K562 (cell line): ENCODE measurements at regions not wholly inside any gene's neighbourhood (a gene's known extent, or its start where the extent isn't known, plus 50 kb on each side); places are given as distances from the start of the nearest gene placed in this dataset.

Source experiments
- ATAC-seq: fragments of 200-7000 bp; cut with Tn5 transposase; 3 replicates; pipeline ENCODE4 v1.9.1; 2020; ENCODE audit warnings: moderate library complexity
- BruUV-seq: library from RNA; stranded (reverse); fragments of 400-500 nt; replicated peaks from 2 replicates; lab custom pipeline; 2021; lab: Mats Ljungman, UMichigan
- CTCF ChIA-PET: fragments of 300-600 bp; formaldehyde crosslinking; extraction: SDS; loops from one replicate; lab custom pipeline; 2021; ENCODE audit warnings: low intra/inter-chr PET ratio; lab: Yijun Ruan, JAX
- POLR2A ChIA-PET: fragments of 300-600, 350-650 bp; sonication (Branson Sonifier 250); formaldehyde crosslinking; extraction: SDS; loops from one replicate; lab custom pipeline; 2021; ENCODE audit warnings: antibody characterized with exemption, inconsistent platforms; lab: Yijun Ruan, JAX
- DNase-seq, 4 experiments: peaks; one replicate each; pipeline versions ENCODE4 v3.0.0 to v3.0.0-alpha.2; 2011 to 2018; ENCODE audit warnings: low spot score in 3 of 4, mixed read lengths in 3 of 4; ENCODE audit errors: extremely low read depth in 1 of 4
- FAIRE-seq: peaks from 2 replicates; lab custom pipeline; 2011; peaks lifted over from hg19 to GRCh38; lab: Jason Lieb, UNC
- H2AFZ ChIP-seq: 2 replicates; pipeline ENCODE4 v1.6.0; 2011; ENCODE audit warnings: low read depth, low read length, control low read depth, inconsistent platforms
- H3K27ac ChIP-seq: fragments of 200-600 bp; 3 replicates; pipeline ENCODE4 v1.8.0; 2011; ENCODE audit warnings: low read depth, mild to moderate bottlenecking, control low read depth, inconsistent platforms, low read length, moderate library complexity, mixed read lengths; ENCODE audit errors: extremely low read depth
- H3K27me3 ChIP-seq, 2 experiments: fragments of 300-600 bp in 1 of 2; 2 replicates in 1 of 2; 3 replicates in 1 of 2; pipeline versions ENCODE4 v1.6.0 to v1.8.0; 2011; ENCODE audit warnings: inconsistent platforms in 2 of 2, low read length in 2 of 2, mild to moderate bottlenecking in 1 of 2, mixed read lengths in 1 of 2, moderate library complexity in 1 of 2; ENCODE audit not compliant: control insufficient read depth in 2 of 2, insufficient read depth in 2 of 2
- H3K36me3 ChIP-seq: fragments of 300-600 bp; 3 replicates; pipeline ENCODE4 v1.8.0; 2011; ENCODE audit warnings: mild to moderate bottlenecking, low read length, inconsistent platforms; ENCODE audit not compliant: control insufficient read depth, insufficient read depth
- H3K4me1 ChIP-seq, 2 experiments: fragments of 200-600 bp in 1 of 2; replicated peaks in 1 of 2; 2 replicates in 1 of 2; 3 replicates in 1 of 2; pipeline versions ENCODE4 v1.5.1 to v1.8.0; 2011; ENCODE audit warnings: inconsistent platforms in 2 of 2, low read length in 2 of 2, mild to moderate bottlenecking in 1 of 2, mixed read lengths in 1 of 2, moderate library complexity in 1 of 2; ENCODE audit not compliant: control insufficient read depth in 2 of 2, insufficient read depth in 2 of 2
- H3K4me2 ChIP-seq: 2 replicates; pipeline ENCODE4 v1.6.1; 2011; ENCODE audit warnings: low read length, control low read depth, inconsistent platforms, mixed read lengths; ENCODE audit not compliant: insufficient read depth
- H3K4me3 ChIP-seq: fragments of 200-600 bp; sonication (generic), shearing (Covaris generic); 2 replicates; pipeline ENCODE4 v1.5.1; 2016; ENCODE audit warnings: control low read depth, inconsistent platforms
- H3K79me2 ChIP-seq: fragments of 200-600 bp; 3 replicates; pipeline ENCODE4 v1.8.0; 2011; ENCODE audit warnings: low read length, inconsistent platforms; ENCODE audit not compliant: control insufficient read depth, insufficient read depth
- H3K9ac ChIP-seq, 2 experiments: 2 replicates each; pipeline versions ENCODE4 v1.6.0 to v1.6.1; 2011; ENCODE audit warnings: low read depth in 2 of 2, low read length in 2 of 2, control low read depth in 1 of 2, inconsistent platforms in 1 of 2, mild to moderate bottlenecking in 1 of 2, mixed read lengths in 1 of 2; ENCODE audit not compliant: insufficient read depth in 1 of 2
- H3K9me1 ChIP-seq: one replicate; pipeline ENCODE4 v1.6.0; 2011; ENCODE audit warnings: inconsistent platforms, mild to moderate bottlenecking, low read length, moderate library complexity; ENCODE audit not compliant: control insufficient read depth, insufficient read depth
- H3K9me3 ChIP-seq: replicated peaks from 2 replicates; pipeline ENCODE4 v1.5.1; 2011; ENCODE audit warnings: low read depth, low read length, inconsistent platforms; ENCODE audit not compliant: control insufficient read depth, insufficient read depth
- H4K20me1 ChIP-seq: replicated peaks from 2 replicates; pipeline ENCODE4 v1.6.1; 2011; ENCODE audit warnings: low read length, inconsistent platforms, mixed read lengths; ENCODE audit not compliant: control insufficient read depth, insufficient read depth
- CREBBP ChIP-seq: IDR thresholded peaks from one replicate; pipeline ENCODE4 v1.6.1; 2012; ENCODE audit warnings: low read depth, mild to moderate bottlenecking, control low read depth, inconsistent platforms, low read length
- ESRRA ChIP-seq: fragments of 450-650 bp; IDR thresholded peaks from 2 replicates; pipeline ENCODE4 v1.6.1; 2014; ENCODE audit warnings: low read depth, mild to moderate bottlenecking, moderate library complexity, borderline replicate concordance
- HDAC8 ChIP-seq: fragments of 450-650 bp; IDR thresholded peaks from 2 replicates; pipeline ENCODE4 v1.6.1; 2016; ENCODE audit warnings: mild to moderate bottlenecking, missing genetic modification characterization, moderate library complexity, missing compliant biosample characterization
- HES1 ChIP-seq: fragments of 450-650 bp; IDR thresholded peaks from 2 replicates; pipeline ENCODE4 v1.6.1; 2016; ENCODE audit warnings: low read depth, mild to moderate bottlenecking, moderate library complexity
- ID3 ChIP-seq, 2 experiments: fragments of 250-450 bp in 1 of 2; fragments of 450-650 bp in 1 of 2; sonication (Bioruptor Pico) in 1 of 2; IDR thresholded peaks; 2 replicates each; pipeline versions ENCODE4 v1.6.1 to v1.8.0; 2016 to 2021; ENCODE audit warnings: mild to moderate bottlenecking in 2 of 2, moderate library complexity in 2 of 2, missing compliant biosample characterization in 1 of 2, missing genetic modification characterization in 1 of 2
- NR2F6 ChIP-seq: fragments of 450-650 bp; formaldehyde crosslinking; IDR thresholded peaks from 2 replicates; pipeline ENCODE4 v1.4.0; 2020; ENCODE audit warnings: mild to moderate bottlenecking
- RAD21 ChIP-seq, 2 experiments: fragments of 250-450 bp in 1 of 2; fragments of 450-650 bp in 1 of 2; sonication (Bioruptor Pico) in 1 of 2; formaldehyde crosslinking in 1 of 2; IDR thresholded peaks in 1 of 2; conservative IDR thresholded peaks in 1 of 2; 2 replicates each; pipeline versions ENCODE4 v1.4.0 to v1.8.0; 2020 to 2022; ENCODE audit warnings: mild to moderate bottlenecking in 2 of 2, moderate library complexity in 1 of 2
- RB1 ChIP-seq: fragments of 450-650 bp; IDR thresholded peaks from 2 replicates; pipeline ENCODE4 v1.6.1; 2017; ENCODE audit warnings: low read depth, mild to moderate bottlenecking
- SPI1 ChIP-seq: IDR thresholded peaks from 2 replicates; pipeline ENCODE4 v1.6.1; 2011; ENCODE audit warnings: low read depth, low read length, control low read depth, borderline replicate concordance
- ZBTB9 ChIP-seq: fragments of 450-650 bp; formaldehyde crosslinking; IDR thresholded peaks from 2 replicates; pipeline ENCODE4 v1.4.0; 2020; ENCODE audit warnings: mild to moderate bottlenecking, moderate library complexity
- ZNF12 ChIP-seq: sonication (generic); formaldehyde crosslinking; IDR thresholded peaks from 2 replicates; pipeline ENCODE4 v1.4.0; 2020; ENCODE audit warnings: mild to moderate bottlenecking, missing genetic modification reagents
- WGBS: fragments of 100-300 bp; shearing (Covaris generic); methylation state at CpG from one replicate; pipeline ENCODE4 v1.1.6; 2016; ENCODE audit warnings: low coverage, mixed read lengths; ENCODE audit not compliant: insufficient coverage; ENCODE audit errors: missing lambda C conversion rate; 5-methylcytosine and 5-hydroxymethylcytosine counted together
- in situ Hi-C: fragments of 300-500 bp; cut with MboI; formaldehyde crosslinking; loops from 4 replicates; pipeline ENCODE4 v1.15.0; 2018; ENCODE audit warnings: inconsistent platforms, mixed read lengths
- intact Hi-C: fragments of 100-400 bp; cut with micrococcal nuclease; formaldehyde crosslinking; loops from 2 replicates; pipeline ENCODE4 v1.14.2; 2022

- Histone ChIP-seq H4K20me1 (no peaks in the 10 kb centered on the region), H3K4me3 (no peak overlapping the region), H3K4me1 (peaks cover 0 to 14% of the 10 kb centered on the region in 2 experiments; a peak in 1 of 5 replicates), H3K27ac (no peak overlapping the region), H3K36me3 (no peaks in the 10 kb centered on the region), H3K9me1 (no peaks in the 10 kb centered on the region), H3K27me3 (no peaks in the 10 kb centered on the region), H3K9me3 (0 out of 2 replicates have a peak, but pooled peaks cover 2% of the 10 kb centered on the region), H3K4me2 (no peak overlapping the region), H3K9ac (no peak overlapping the region), H3K79me2 (no peaks in the 10 kb centered on the region), H2AFZ (peak overlapping the region; percentile 20)
- TF ChIP-seq ZBTB9 (no peak), SPI1 (no peak)
- in situ Hi-C loops (no loop called here), intact Hi-C loops (no loop called here)
- ChIA-PET CTCF (no interaction called here), POLR2A (no interaction called here)
- ATAC-seq (no peak), FAIRE-seq (no peak), DNase-seq (no peak)
- BruUV-seq, result no TSS peak
- WGBS, result 13% methylated on average over 4 of the region's 4 CpGs
Measured at GRCh38 chr7:136492366-136492765, 376.1 kb upstream of the CHRM2 start.

GRCh38 chr7:136489808-136490207 is 378.6 kb upstream of the CHRM2 start:
- FAIRE-seq (peak; percentile 83), DNase-seq (peak in 3 of 4 experiments; percentile 25 to 84 (median 67)), ATAC-seq (peak; percentile 92)
- CTCF ChIA-PET, result no interaction called here
- no peaks in the 10 kb centered on the region for H3K27me3 ChIP-seq
- H3K9ac ChIP-seq, result peak overlapping the region in 1 of 2 experiments; percentile 5; a peak in 1 of 4 replicates
- H3K27ac ChIP-seq, result peak overlapping the region; percentile 54
- H3K4me2 ChIP-seq, result peak overlapping the region; percentile 8
- H4K20me1 ChIP-seq, result no peaks in the 10 kb centered on the region
- no TSS peak for BruUV-seq
- no peaks in the 10 kb centered on the region for H3K79me2 ChIP-seq
- peak overlapping the region; percentile 70 for H2AFZ ChIP-seq
- intact Hi-C loops (loop anchor here (10.0 kb wide), 1 partner anchor 685 kb away; no protein-coding TSS in a partner anchor), in situ Hi-C loops (no loop called here)
- POLR2A ChIA-PET, result interaction anchor here (1.0 kb wide), 1 partner anchor 12 kb away, joined by 3 read pairs; no protein-coding TSS in a partner anchor
- no peaks in the 10 kb centered on the region for H3K36me3 ChIP-seq
- 0 out of 2 replicates have a peak, but pooled peaks cover 2% of the 10 kb centered on the region for H3K9me3 ChIP-seq
- H3K4me3 ChIP-seq, result no peak overlapping the region
- H3K4me1 ChIP-seq, result peaks cover 0 to 14% of the 10 kb centered on the region in 2 experiments; a peak in 1 of 5 replicates
- H3K9me1 ChIP-seq, result no peaks in the 10 kb centered on the region
- TF ChIP-seq ID3 (CRISPR knock-in tag; IDR thresholded peaks at IDR 0.05) (no peak), ID3 (tag; IDR thresholded peaks at IDR 0.05) (no peak), HDAC8 (tag) (no peak), RB1 (no peak), HES1 (no peak), NR2F6 (CRISPR knock-in tag) (no peak), CREBBP (no peak), ESRRA (no peak), RAD21 (CRISPR knock-in tag; conservative IDR thresholded peaks at IDR 0.05 in 1 of 2, IDR thresholded peaks at IDR 0.05 in 1 of 2) (no peak), ZNF12 (CRISPR knock-in tag) (no peak)
